OCI-LY1 (cell line): ENCODE measurements at regions not wholly inside any gene's neighbourhood (a gene's known extent, or its start where the extent isn't known, plus 50 kb on each side); places are given as distances from the start of the nearest gene placed in this dataset.

Source experiments
- H2AFZ ChIP-seq: fragments of 200-600 bp; sonication (generic), shearing (Covaris generic); 2 replicates; pipeline ENCODE4 v1.6.0; 2014; ENCODE audit warnings: antibody characterized with exemption, mild to moderate bottlenecking, low read length
- H3F3A ChIP-seq: fragments of 200-600 bp; sonication (generic), shearing (Covaris generic); 2 replicates; pipeline ENCODE4 v1.6.0; 2014; ENCODE audit warnings: mild to moderate bottlenecking, antibody characterized with exemption, low read length, moderate library complexity; ENCODE audit not compliant: insufficient read depth
- H3K27ac ChIP-seq: fragments of 200-600 bp; sonication (generic); 2 replicates; pipeline ENCODE4 v1.5.1; 2014; ENCODE audit warnings: low read length, mixed run types, mild to moderate bottlenecking, low read depth; ENCODE audit not compliant: poor library complexity, severe bottlenecking
- H3K27me3 ChIP-seq: fragments of 200-600 bp; sonication (generic); 2 replicates; pipeline ENCODE4 v1.6.0; 2014; ENCODE audit warnings: antibody characterized with exemption, mild to moderate bottlenecking, low read length, moderate library complexity; ENCODE audit not compliant: insufficient read depth
- H3K36me3 ChIP-seq: fragments of 200-600 bp; sonication (generic); 2 replicates; pipeline ENCODE4 v1.6.1; 2014; ENCODE audit warnings: mild to moderate bottlenecking, antibody characterized with exemption, low read length, moderate library complexity, mixed read lengths; ENCODE audit not compliant: insufficient read depth
- H3K4me1 ChIP-seq: fragments of 200-600 bp; sonication (generic); 2 replicates; pipeline ENCODE4 v1.5.1; 2014; ENCODE audit warnings: mild to moderate bottlenecking, low read length, moderate library complexity; ENCODE audit not compliant: insufficient read depth, severe bottlenecking
- H3K4me2 ChIP-seq: fragments of 200-600 bp; sonication (generic), shearing (Covaris generic); 2 replicates; pipeline ENCODE4 v1.6.1; 2014; ENCODE audit warnings: low read length
- H3K4me3 ChIP-seq: fragments of 200-600 bp; sonication (generic); 2 replicates; pipeline ENCODE4 v1.5.1; 2014; ENCODE audit warnings: low read length, low read depth, mild to moderate bottlenecking, mixed read lengths; ENCODE audit not compliant: poor library complexity, severe bottlenecking
- H3K79me2 ChIP-seq: fragments of 200-600 bp; shearing (Covaris generic); 2 replicates; pipeline ENCODE4 v1.6.1; 2016; ENCODE audit warnings: mixed run types, low read length, mixed read lengths; ENCODE audit not compliant: insufficient read depth
- H3K9ac ChIP-seq: fragments of 200-600 bp; sonication (generic), shearing (Covaris generic); 2 replicates; pipeline ENCODE4 v1.6.1; 2014; ENCODE audit warnings: mild to moderate bottlenecking, low read length, mixed read lengths
- H3K9me2 ChIP-seq: fragments of 200-600 bp; sonication (generic), shearing (Covaris generic); 2 replicates; pipeline ENCODE4 v1.6.1; 2014; ENCODE audit warnings: low read depth, mild to moderate bottlenecking, low read length, mixed read lengths
- H3K9me3 ChIP-seq: fragments of 200-600 bp; shearing (Covaris generic); 2 replicates; pipeline ENCODE4 v1.6.1; 2014; ENCODE audit warnings: low read length, mixed read lengths
- H4K20me1 ChIP-seq: fragments of 200-600 bp; sonication (generic), shearing (Covaris generic); 2 replicates; pipeline ENCODE4 v1.6.0; 2016; ENCODE audit warnings: mild to moderate bottlenecking, low read length; ENCODE audit not compliant: insufficient read depth
- CTCF ChIP-seq: fragments of 200-600 bp; sonication (generic), shearing (Covaris generic); IDR thresholded peaks from 2 replicates; pipeline ENCODE4 v1.5.1; 2017; ENCODE audit warnings: mild to moderate bottlenecking, antibody characterized with exemption, low read length, moderate library complexity, mixed read lengths
- EZH2 ChIP-seq: fragments of 200-600 bp; sonication (generic), shearing (Covaris generic); IDR thresholded peaks from 2 replicates; pipeline ENCODE4 v1.8.0; 2017; ENCODE audit warnings: borderline replicate concordance, mixed run types, mild to moderate bottlenecking, antibody characterized with exemption, low read length, moderate library complexity, mixed read lengths

DNA sequence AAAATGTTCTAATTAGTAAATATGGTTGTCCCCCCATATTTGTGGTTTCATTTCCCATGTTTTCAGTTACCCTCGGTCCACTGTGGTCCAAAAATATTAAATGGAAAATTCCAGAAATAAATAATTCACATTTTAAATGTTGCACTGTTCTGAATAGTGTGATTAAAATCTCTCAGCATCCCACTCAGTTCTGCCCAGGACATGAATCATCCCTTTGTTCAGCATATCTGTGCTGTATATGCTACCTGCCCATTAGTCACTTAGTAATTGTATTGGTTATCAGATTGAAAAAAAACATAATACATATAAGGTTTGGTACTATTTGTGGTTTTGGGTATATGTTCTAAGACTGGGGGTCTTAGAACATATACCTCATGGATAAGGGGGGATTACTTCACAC is 55.1 kb upstream of the NXF3 start:
- H3K4me1 ChIP-seq = no peaks in the 10 kb centered on the region
- no peak overlapping the region for H3K27ac ChIP-seq
- no peaks in the 10 kb centered on the region for H4K20me1 ChIP-seq
- H3K9me2 ChIP-seq = no peaks in the 10 kb centered on the region
- no peak overlapping the region for H2AFZ ChIP-seq
- H3K9me3 ChIP-seq = no peaks in the 10 kb centered on the region
- H3F3A ChIP-seq = no peaks in the 10 kb centered on the region
- TF ChIP-seq EZH2 (no peak), CTCF (no peak)
- no peaks in the 10 kb centered on the region for H3K79me2 ChIP-seq
- H3K4me2 ChIP-seq = no peak overlapping the region
- no peaks in the 10 kb centered on the region for H3K27me3 ChIP-seq
- H3K36me3 ChIP-seq = no peaks in the 10 kb centered on the region
- no peak overlapping the region for H3K9ac ChIP-seq
- H3K4me3 ChIP-seq = no peak overlapping the region
